ENCODE measurements at regions not wholly inside any gene's neighbourhood (a gene's known extent, or its start where the extent isn't known, plus 50 kb on each side); places are given as distances from the start of the nearest gene placed in this dataset.

DNA sequence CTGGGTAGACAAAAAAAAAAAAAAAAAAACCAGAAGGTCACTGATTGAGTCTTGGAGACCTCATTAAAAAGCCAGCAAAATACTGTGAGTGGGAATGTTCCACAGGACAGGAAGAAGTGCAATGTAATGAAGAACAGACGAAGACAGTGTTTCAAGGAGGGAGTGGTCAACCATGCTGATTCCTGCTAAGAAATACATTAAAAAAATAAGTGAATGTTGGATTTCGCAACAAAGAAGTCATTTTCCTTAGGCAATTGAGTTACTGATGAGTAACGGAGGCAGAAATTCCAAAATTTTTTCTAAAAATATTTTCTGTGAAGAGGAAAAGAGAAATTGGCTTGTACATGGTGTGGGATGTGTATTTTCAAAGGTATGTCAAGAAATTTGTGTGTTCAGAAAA is 94.3 kb upstream of the FAM47B start:
- no peaks in the 10 kb centered on the region for H3K36me3 ChIP-seq (ENCODE audit: low read depth)
- H4K20me1 ChIP-seq (ENCODE audit: insufficient read depth), result no peaks in the 10 kb centered on the region
- H3K9me2 ChIP-seq (ENCODE audit: insufficient read depth), result no peaks in the 10 kb centered on the region
- POLR2A ChIA-PET (ENCODE audit: unreplicated experiment), result no interaction called here
- intact Hi-C loops (cut with micrococcal nuclease; ENCODE audit: unreplicated experiment), result no loop called here
- CTCF ChIA-PET, result no interaction called here
- H3K4me3 ChIP-seq, result no peak overlapping the region
- TF ChIP-seq, protein P1, sequence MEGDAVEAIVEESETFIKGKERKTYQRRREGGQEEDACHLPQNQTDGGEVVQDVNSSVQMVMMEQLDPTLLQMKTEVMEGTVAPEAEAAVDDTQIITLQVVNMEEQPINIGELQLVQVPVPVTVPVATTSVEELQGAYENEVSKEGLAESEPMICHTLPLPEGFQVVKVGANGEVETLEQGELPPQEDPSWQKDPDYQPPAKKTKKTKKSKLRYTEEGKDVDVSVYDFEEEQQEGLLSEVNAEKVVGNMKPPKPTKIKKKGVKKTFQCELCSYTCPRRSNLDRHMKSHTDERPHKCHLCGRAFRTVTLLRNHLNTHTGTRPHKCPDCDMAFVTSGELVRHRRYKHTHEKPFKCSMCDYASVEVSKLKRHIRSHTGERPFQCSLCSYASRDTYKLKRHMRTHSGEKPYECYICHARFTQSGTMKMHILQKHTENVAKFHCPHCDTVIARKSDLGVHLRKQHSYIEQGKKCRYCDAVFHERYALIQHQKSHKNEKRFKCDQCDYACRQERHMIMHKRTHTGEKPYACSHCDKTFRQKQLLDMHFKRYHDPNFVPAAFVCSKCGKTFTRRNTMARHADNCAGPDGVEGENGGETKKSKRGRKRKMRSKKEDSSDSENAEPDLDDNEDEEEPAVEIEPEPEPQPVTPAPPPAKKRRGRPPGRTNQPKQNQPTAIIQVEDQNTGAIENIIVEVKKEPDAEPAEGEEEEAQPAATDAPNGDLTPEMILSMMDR (conservative IDR thresholded peaks at IDR 0.05), result no peak
- no peak for TF ChIP-seq EZH2 (IDR thresholded peaks at IDR 0.05; ENCODE audit: low read depth)
- no peaks in the 10 kb centered on the region for H3K9me3 ChIP-seq (ENCODE audit: insufficient read depth, low read depth)
- H3K4me2 ChIP-seq, result no peak overlapping the region
- DNase-seq, result no peak
- H3K4me1 ChIP-seq (replicated peaks; ENCODE audit: insufficient read depth), result no peaks in the 10 kb centered on the region
- no peak overlapping the region for H2AFZ ChIP-seq
- H3K79me2 ChIP-seq (ENCODE audit: low read depth), result no peaks in the 10 kb centered on the region
- BruUV-seq (replicated peaks), result no TSS peak
- no peaks in the 10 kb centered on the region for H3K27me3 ChIP-seq (ENCODE audit: insufficient read depth, low read depth)
- H3F3A ChIP-seq (ENCODE audit: insufficient read depth, low read depth), result no peaks in the 10 kb centered on the region
- H3K27ac ChIP-seq, result no peak overlapping the region

DNA sequence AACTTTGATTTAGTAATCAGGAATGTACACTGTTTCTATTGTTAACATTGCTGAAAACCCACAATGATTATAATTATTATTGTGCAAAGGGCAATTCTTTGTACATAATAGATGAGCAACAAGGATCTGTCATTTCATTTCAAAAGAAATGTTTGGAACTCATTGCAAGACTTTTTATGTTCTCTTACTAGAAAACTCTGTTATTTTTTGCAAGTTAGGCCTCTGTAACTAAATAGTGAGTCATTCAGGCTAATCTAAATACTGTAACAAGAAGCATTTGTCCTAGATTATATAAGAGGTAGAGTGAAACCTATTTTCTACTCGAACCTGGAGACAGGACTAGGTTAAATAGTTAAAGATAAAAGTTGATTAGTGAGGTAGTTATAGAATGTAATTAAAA is 93.2 kb upstream of the FAM47B start:
- H3F3A ChIP-seq (ENCODE audit: insufficient read depth, low read depth), result no peaks in the 10 kb centered on the region
- POLR2A ChIA-PET (ENCODE audit: unreplicated experiment), result no interaction called here
- H3K9me2 ChIP-seq (ENCODE audit: insufficient read depth), result no peaks in the 10 kb centered on the region
- no peak overlapping the region for H3K4me2 ChIP-seq
- CTCF ChIA-PET, result no interaction called here
- no peak overlapping the region for H3K27ac ChIP-seq
- H4K20me1 ChIP-seq (ENCODE audit: insufficient read depth), result no peaks in the 10 kb centered on the region
- TF ChIP-seq, protein P1 (conservative IDR thresholded peaks at IDR 0.05), result no peak
- no peak for TF ChIP-seq EZH2 (IDR thresholded peaks at IDR 0.05; ENCODE audit: low read depth)
- H3K4me3 ChIP-seq, result no peak overlapping the region
- no TSS peak for BruUV-seq (replicated peaks)
- H3K79me2 ChIP-seq (ENCODE audit: low read depth), result no peaks in the 10 kb centered on the region
- H2AFZ ChIP-seq, result no peak overlapping the region
- intact Hi-C loops (cut with micrococcal nuclease; ENCODE audit: unreplicated experiment), result no loop called here
- no peaks in the 10 kb centered on the region for H3K27me3 ChIP-seq (ENCODE audit: insufficient read depth, low read depth)
- no peaks in the 10 kb centered on the region for H3K4me1 ChIP-seq (replicated peaks; ENCODE audit: insufficient read depth)
- no peaks in the 10 kb centered on the region for H3K9me3 ChIP-seq (ENCODE audit: insufficient read depth, low read depth)
- no peak for DNase-seq
- no peaks in the 10 kb centered on the region for H3K36me3 ChIP-seq (ENCODE audit: low read depth)

DNA sequence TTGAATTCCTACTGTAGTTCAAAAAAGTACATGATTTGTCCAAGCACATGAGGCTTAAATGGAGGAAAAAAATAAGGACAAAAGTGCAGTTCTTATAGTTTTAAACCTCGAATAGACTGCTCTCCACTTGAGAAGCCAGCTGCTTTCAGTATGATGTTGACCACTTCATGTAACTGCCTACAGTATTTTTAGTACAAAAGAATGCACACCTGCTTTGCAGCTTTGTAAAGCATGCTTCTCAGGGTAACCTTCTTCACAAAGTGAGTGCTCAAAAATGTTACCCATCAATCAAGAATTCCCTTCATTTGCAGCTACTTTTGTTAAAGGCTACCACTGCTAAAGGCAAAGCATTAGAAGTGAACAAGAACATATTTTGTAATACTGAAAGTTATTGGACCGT is 83.4 kb upstream of the FAM47B start:
- no peaks in the 10 kb centered on the region for H3K9me3 ChIP-seq (ENCODE audit: insufficient read depth, low read depth)
- H3K79me2 ChIP-seq (ENCODE audit: low read depth), result no peaks in the 10 kb centered on the region
- TF ChIP-seq, protein P1 (conservative IDR thresholded peaks at IDR 0.05), result no peak
- TF ChIP-seq EZH2 (IDR thresholded peaks at IDR 0.05; ENCODE audit: low read depth), result no peak
- BruUV-seq (replicated peaks), result no TSS peak
- no peaks in the 10 kb centered on the region for H3K4me1 ChIP-seq (replicated peaks; ENCODE audit: insufficient read depth)
- no peak for DNase-seq
- ChIA-PET POLR2A (ENCODE audit: unreplicated experiment) (no interaction called here), CTCF (no interaction called here)
- H3K9me2 ChIP-seq (ENCODE audit: insufficient read depth), result no peaks in the 10 kb centered on the region
- H3F3A ChIP-seq (ENCODE audit: insufficient read depth, low read depth), result no peaks in the 10 kb centered on the region
- no peak overlapping the region for H3K4me3 ChIP-seq
- H4K20me1 ChIP-seq (ENCODE audit: insufficient read depth), result no peaks in the 10 kb centered on the region
- H3K36me3 ChIP-seq (ENCODE audit: low read depth), result no peaks in the 10 kb centered on the region
- no peak overlapping the region for H3K4me2 ChIP-seq
- H3K27me3 ChIP-seq (ENCODE audit: insufficient read depth, low read depth), result no peaks in the 10 kb centered on the region
- no peak overlapping the region for H3K27ac ChIP-seq
- intact Hi-C loops (cut with micrococcal nuclease; ENCODE audit: unreplicated experiment), result no loop called here
- H2AFZ ChIP-seq, result no peak overlapping the region
